Heart left ventricle (tissue), 13 donors: ENCODE measurements at regions not wholly inside any gene's neighbourhood (a gene's known extent, or its start where the extent isn't known, plus 50 kb on each side); places are given as distances from the start of the nearest gene placed in this dataset.

Experiments
- CTCF ChIP-seq, 12 donors: fragments of 200-600 bp; sonication (generic) in 4 of 12; IDR thresholded peaks; one replicate each; pipeline versions ENCODE4 v1.5.0 to v1.8.0; 2018 to 2022; ENCODE audit warnings: antibody characterized with exemption in 12 of 12, mild to moderate bottlenecking in 5 of 12
- POLR2A ChIP-seq, 2 donors: fragments of 450-650 bp; IDR thresholded peaks; one replicate each; pipeline ENCODE4 v1.6.1; 2017; ENCODE audit warnings: antibody characterized with exemption in 2 of 2, mild to moderate bottlenecking in 2 of 2, moderate library complexity in 2 of 2
- donor health status: ischemic (EF 13 %, LVEDD 7.1; RV severe dilation, severe dysfunction).
- donor health status: DM: no; HTN: yes; CAD: no.
- donor health status: DM: no; HTN: no; CAD: no.
- donor health status: ischemic (EF 25% LVEDD 6.9; RV normal size, moderate dysfunction).
- donor health status: ischemic (EF 25% LVEDD 5.7; RV mildly dilated, moderate dysfunction).
- donor health status: ischemic (EF 35%, LVEDD 5.7; RV mildly dilated, moderate dysfunction).
- donor health status: nonischemic (EF 11% LVEDD 7.7; RV severe dilation, severe dysfunction).
- donor health status: DM: yes; HTN: yes; CAD: no.
- donor health status: PGD.
- donor health status: ischemic (EF 29% LVEDD 5.4; RV normal size, mild dysfunction).
- donor health status: nonischemic (EF 23%, LVEDD 6.1; RV moderate dilation, normal function).

GRCh38 chr6:44722736-44723135 lies 335.2 kb downstream of the CDC5L start:
- TF ChIP-seq CTCF (IDR thresholded peaks at IDR 0.05) (no peak), POLR2A (IDR thresholded peaks at IDR 0.05) (no peak)
